HUES64 (cell line): ENCODE measurements at regions not wholly inside any gene's neighbourhood (a gene's known extent, or its start where the extent isn't known, plus 50 kb on each side); places are given as distances from the start of the nearest gene placed in this dataset.

Experiments used
- H3K27ac ChIP-seq: 2 replicates; pipeline ENCODE4 v1.7.0; 2013; ENCODE audit warnings: low read depth, low read length, inconsistent platforms
- H3K27me3 ChIP-seq: 2 replicates; pipeline ENCODE4 v1.6.1; 2013; ENCODE audit warnings: mild to moderate bottlenecking, low read length; ENCODE audit not compliant: insufficient read depth
- H3K36me3 ChIP-seq: 2 replicates; pipeline ENCODE4 v1.6.1; 2013; ENCODE audit warnings: mild to moderate bottlenecking, low read length; ENCODE audit not compliant: insufficient read depth
- H3K4me1 ChIP-seq: 2 replicates; pipeline ENCODE4 v1.6.1; 2013; ENCODE audit warnings: mild to moderate bottlenecking, low read length, moderate library complexity; ENCODE audit not compliant: insufficient read depth
- H3K4me3 ChIP-seq: 2 replicates; pipeline ENCODE4 v1.5.1; 2013; ENCODE audit warnings: mild to moderate bottlenecking, low read length, moderate library complexity
- H3K9ac ChIP-seq: 2 replicates; pipeline ENCODE4 v1.6.1; 2013; ENCODE audit warnings: mild to moderate bottlenecking, low read depth, low read length
- H3K9me3 ChIP-seq: 2 replicates; pipeline ENCODE4 v1.6.1; 2013; ENCODE audit warnings: low read depth, low read length; ENCODE audit not compliant: insufficient read depth
- WGBS: fragments of 150-250, 120-280 bp; methylation state at CpG from one replicate; pipeline ENCODE4 v1.1.7; 2013; ENCODE audit warnings: missing lambda C conversion rate; 5-methylcytosine and 5-hydroxymethylcytosine counted together

GRCh38 chr6:76708641-76709331 lies 636.3 kb upstream of the IMPG1 start:
- peaks cover under 1% of the 10 kb centered on the region; the same call in 1 of the 2 replicates for H3K4me1 ChIP-seq
- H3K27me3 ChIP-seq, result peaks cover 3% of the 10 kb centered on the region
- no peak overlapping the region for H3K4me3 ChIP-seq
- WGBS, result 92% methylated on average over 5 of the region's 5 CpGs
- H3K9me3 ChIP-seq, result no peaks in the 10 kb centered on the region
- H3K27ac ChIP-seq, result no peak overlapping the region
- no peaks in the 10 kb centered on the region for H3K36me3 ChIP-seq
- no peak overlapping the region for H3K9ac ChIP-seq

- Histone ChIP-seq H3K27me3 (peaks cover 5% of the 10 kb centered on the region), H3K4me1 (peaks cover 3% of the 10 kb centered on the region; the same call in 1 of the 2 replicates), H3K36me3 (no peaks in the 10 kb centered on the region), H3K9ac (no peak overlapping the region), H3K9me3 (no peaks in the 10 kb centered on the region), H3K27ac (no peak overlapping the region), H3K4me3 (no peak overlapping the region)
These were observed 635.2 kb upstream of the IMPG1 start for GRCh38 chr6:76707630-76708029.

- Histone ChIP-seq H3K27ac (no peak overlapping the region), H3K9me3 (no peaks in the 10 kb centered on the region), H3K36me3 (no peaks in the 10 kb centered on the region), H3K27me3 (peaks cover 5% of the 10 kb centered on the region), H3K4me3 (no peak overlapping the region), H3K9ac (no peak overlapping the region), H3K4me1 (peaks cover 3% of the 10 kb centered on the region; the same call in 1 of the 2 replicates)
- 86% methylated on average over 1 of the region's 1 CpG for WGBS
These were observed 634.2 kb upstream of the IMPG1 start for GRCh38 chr6:76706631-76707030.

- H3K27me3 ChIP-seq, result peaks cover 5% of the 10 kb centered on the region
- H3K27ac ChIP-seq, result no peak overlapping the region
- peaks cover 3% of the 10 kb centered on the region; the same call in 1 of the 2 replicates for H3K4me1 ChIP-seq
- H3K36me3 ChIP-seq, result no peaks in the 10 kb centered on the region
- 92% methylated on average over 2 of the region's 2 CpGs for WGBS
- H3K4me3 ChIP-seq, result no peak overlapping the region
- H3K9ac ChIP-seq, result no peak overlapping the region
- H3K9me3 ChIP-seq, result no peaks in the 10 kb centered on the region
These were observed 633.6 kb upstream of the IMPG1 start for GRCh38 chr6:76706086-76706485.

- Histone ChIP-seq H3K27me3 (peaks cover 5% of the 10 kb centered on the region), H3K4me3 (no peak overlapping the region), H3K9ac (no peak overlapping the region), H3K27ac (no peak overlapping the region), H3K36me3 (no peaks in the 10 kb centered on the region), H3K9me3 (no peaks in the 10 kb centered on the region), H3K4me1 (peaks cover 3% of the 10 kb centered on the region; the same call in 1 of the 2 replicates)
- 20% methylated on average over 1 of the region's 1 CpG for WGBS
These were observed 631.3 kb upstream of the IMPG1 start for GRCh38 chr6:76703786-76704185.

- peaks cover 3% of the 10 kb centered on the region; the same call in 1 of the 2 replicates for H3K4me1 ChIP-seq
- no peak overlapping the region for H3K9ac ChIP-seq
- no CpG with 5 or more reads among the region's 2 CpGs for WGBS
These were observed 630.8 kb upstream of the IMPG1 start for GRCh38 chr6:76703285-76703684.

GRCh38 chr6:76702187-76702586 lies 629.7 kb upstream of the IMPG1 start:
- WGBS, result 97% methylated on average over 1 of the region's 1 CpG
- H3K27ac ChIP-seq, result no peak overlapping the region
- no peaks in the 10 kb centered on the region for H3K36me3 ChIP-seq
- H3K4me1 ChIP-seq, result peaks cover 7% of the 10 kb centered on the region
- H3K9me3 ChIP-seq, result no peaks in the 10 kb centered on the region
- H3K27me3 ChIP-seq, result peaks cover 5% of the 10 kb centered on the region
- no peak overlapping the region for H3K4me3 ChIP-seq
- no peak overlapping the region for H3K9ac ChIP-seq

More at GRCh38 chr6:76703285-76703684, 630.8 kb upstream of the IMPG1 start:
- no peaks in the 10 kb centered on the region for H3K36me3 ChIP-seq
- H3K27ac ChIP-seq, result no peak overlapping the region
- H3K4me3 ChIP-seq, result no peak overlapping the region
- H3K9me3 ChIP-seq, result no peaks in the 10 kb centered on the region
- H3K27me3 ChIP-seq, result peaks cover 5% of the 10 kb centered on the region

GRCh38 chr6:76701610-76702009 lies 629.1 kb upstream of the IMPG1 start:
- Histone ChIP-seq H3K4me3 (no peak overlapping the region), H3K27me3 (peaks cover 5% of the 10 kb centered on the region), H3K9ac (no peak overlapping the region), H3K4me1 (peaks cover 7% of the 10 kb centered on the region), H3K27ac (no peak overlapping the region), H3K9me3 (no peaks in the 10 kb centered on the region), H3K36me3 (no peaks in the 10 kb centered on the region)
- WGBS, result 42% methylated on average over 3 of the region's 3 CpGs

GRCh38 chr6:76697585-76697984 lies 625.1 kb upstream of the IMPG1 start:
- WGBS, result no CpG with 5 or more reads among the region's 2 CpGs
- H3K27ac ChIP-seq, result no peak overlapping the region
- H3K36me3 ChIP-seq, result no peaks in the 10 kb centered on the region
- no peak overlapping the region for H3K4me3 ChIP-seq
- H3K4me1 ChIP-seq, result peaks cover 4% of the 10 kb centered on the region
- H3K27me3 ChIP-seq, result no peaks in the 10 kb centered on the region; the same call in 1 of the 2 replicates
- H3K9me3 ChIP-seq, result no peaks in the 10 kb centered on the region
- H3K9ac ChIP-seq, result no peak overlapping the region

GRCh38 chr6:76694795-76695194 lies 622.3 kb upstream of the IMPG1 start:
- no peaks in the 10 kb centered on the region for H3K36me3 ChIP-seq
- WGBS, result 71% methylated on average over 1 of the region's 1 CpG
- H3K4me1 ChIP-seq, result peaks cover 4% of the 10 kb centered on the region
- no peaks in the 10 kb centered on the region for H3K9me3 ChIP-seq
- no peaks in the 10 kb centered on the region for H3K27me3 ChIP-seq
- H3K9ac ChIP-seq, result no peak overlapping the region
- no peak overlapping the region for H3K27ac ChIP-seq
- no peak overlapping the region for H3K4me3 ChIP-seq

- Histone ChIP-seq H3K27ac (no peak overlapping the region; the same call in 1 of the 2 replicates), H3K36me3 (no peaks in the 10 kb centered on the region), H3K27me3 (no peaks in the 10 kb centered on the region), H3K4me1 (peaks cover 23% of the 10 kb centered on the region), H3K9ac (0 out of 2 replicates have a peak overlapping the region, but pooled peaks have one; percentile 1), H3K4me3 (no peak overlapping the region), H3K9me3 (no peaks in the 10 kb centered on the region)
- WGBS, result 36% methylated on average over 5 of the region's 5 CpGs
These were observed 612.4 kb upstream of the IMPG1 start for GRCh38 chr6:76684875-76685274.
